ENCODE measurements at regions not wholly inside any gene's neighbourhood (a gene's known extent, or its start where the extent isn't known, plus 50 kb on each side); places are given as distances from the start of the nearest gene placed in this dataset.

GRCh38 chr2:71831193-71831577, 316.5 kb downstream of the CYP26B1 start:
- TF ChIP-seq CTCF (IDR thresholded peaks at IDR 0.05; ENCODE audit: poor library complexity) = no peak
- no peak for TF ChIP-seq EZH2 (IDR thresholded peaks at IDR 0.05; ENCODE audit: borderline replicate concordance)
- TF ChIP-seq EZH2phosphoT487 (IDR thresholded peaks at IDR 0.05; ENCODE audit: low read depth, severe bottlenecking, unreplicated experiment) = no peak

All from hepatocyte (in vitro differentiated cells).